ENCODE measurements at regions not wholly inside any gene's neighbourhood (a gene's known extent, or its start where the extent isn't known, plus 50 kb on each side); places are given as distances from the start of the nearest gene placed in this dataset.

DNA sequence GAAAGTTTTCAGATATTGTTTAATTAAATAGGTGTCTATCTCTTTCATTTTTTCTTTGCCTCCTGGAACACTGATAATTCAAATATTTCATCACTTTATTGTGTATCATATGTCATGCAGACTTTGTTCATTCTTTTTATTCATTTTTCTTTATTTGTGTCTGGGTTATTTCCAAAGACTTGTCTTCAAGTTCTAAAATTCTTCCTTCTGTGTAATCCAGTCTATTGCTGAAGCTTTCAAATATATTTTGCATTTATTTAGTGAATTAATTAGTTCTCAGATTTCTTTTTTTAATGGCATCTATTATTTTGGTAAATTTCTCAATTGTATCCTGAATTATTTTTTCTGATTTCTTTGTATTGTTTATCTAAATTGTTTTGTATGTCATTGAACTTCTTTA lies 70.1 kb downstream of the ZNF330 start:
- H3K4me1 ChIP-seq (replicated peaks) = no peaks in the 10 kb centered on the region
- DNase-seq (ENCODE audit: low read depth in 1 of 2, low spot score in 2 of 2) = no peak
- no peaks in the 10 kb centered on the region for H3K36me3 ChIP-seq
- no peaks in the 10 kb centered on the region for H3K27me3 ChIP-seq (replicated peaks)
- no peak overlapping the region for H3K27ac ChIP-seq
- H3K9me3 ChIP-seq (replicated peaks) = no peaks in the 10 kb centered on the region
- no peak overlapping the region for H3K4me3 ChIP-seq

DNA sequence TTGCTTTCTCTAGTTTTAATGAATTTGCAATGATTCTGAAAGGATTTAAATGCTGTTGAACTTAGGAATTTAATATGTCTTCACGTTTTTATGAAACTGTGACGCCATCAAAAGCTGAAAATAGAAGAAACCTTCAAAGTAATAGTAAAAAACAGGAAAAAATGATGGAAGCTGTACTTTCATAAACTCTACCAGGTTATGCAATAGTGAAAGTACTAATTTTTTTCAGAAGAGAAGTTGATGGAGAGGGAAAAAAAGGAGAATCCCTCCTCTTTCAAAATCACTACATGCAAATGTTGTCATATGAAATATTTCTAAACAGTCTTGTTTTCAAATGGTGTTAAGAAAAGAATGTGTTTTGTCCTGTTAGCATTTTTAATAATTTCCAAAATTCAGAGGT lies 73.6 kb downstream of the ZNF330 start:
- H3K27me3 ChIP-seq (replicated peaks) = no peaks in the 10 kb centered on the region
- H3K4me3 ChIP-seq = no peak overlapping the region
- no peaks in the 10 kb centered on the region for H3K36me3 ChIP-seq
- DNase-seq (ENCODE audit: low read depth in 1 of 2, low spot score in 2 of 2) = no peak
- no peaks in the 10 kb centered on the region for H3K9me3 ChIP-seq (replicated peaks)
- H3K27ac ChIP-seq = no peak overlapping the region
- no peaks in the 10 kb centered on the region for H3K4me1 ChIP-seq (replicated peaks)

DNA sequence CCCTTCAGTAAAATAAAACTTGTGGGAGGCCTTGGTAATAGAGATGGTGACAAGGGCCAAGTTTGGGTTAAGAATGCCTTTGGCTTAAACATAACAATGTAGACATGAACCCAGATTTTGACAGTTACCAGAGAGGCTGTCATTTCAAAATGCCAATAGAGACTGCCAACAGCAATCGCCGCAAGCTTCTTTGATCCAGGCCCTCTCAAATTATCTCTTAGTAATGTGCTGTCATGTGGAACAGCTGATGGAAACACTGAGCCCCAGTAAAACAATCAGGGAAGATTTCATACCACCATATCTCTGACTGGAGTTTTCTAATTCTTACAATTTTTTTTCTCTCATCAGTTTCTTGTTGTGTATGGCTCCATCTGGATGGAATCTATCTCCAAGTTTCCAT lies 80.5 kb downstream of the ZNF330 start:
- Histone ChIP-seq H3K27ac (no peak overlapping the region), H3K36me3 (no peaks in the 10 kb centered on the region), H3K4me1 (replicated peaks) (no peaks in the 10 kb centered on the region), H3K4me3 (no peak overlapping the region), H3K9me3 (replicated peaks) (no peaks in the 10 kb centered on the region), H3K27me3 (replicated peaks) (no peaks in the 10 kb centered on the region)
- no peak for DNase-seq (ENCODE audit: low read depth in 1 of 2, low spot score in 2 of 2)

DNA sequence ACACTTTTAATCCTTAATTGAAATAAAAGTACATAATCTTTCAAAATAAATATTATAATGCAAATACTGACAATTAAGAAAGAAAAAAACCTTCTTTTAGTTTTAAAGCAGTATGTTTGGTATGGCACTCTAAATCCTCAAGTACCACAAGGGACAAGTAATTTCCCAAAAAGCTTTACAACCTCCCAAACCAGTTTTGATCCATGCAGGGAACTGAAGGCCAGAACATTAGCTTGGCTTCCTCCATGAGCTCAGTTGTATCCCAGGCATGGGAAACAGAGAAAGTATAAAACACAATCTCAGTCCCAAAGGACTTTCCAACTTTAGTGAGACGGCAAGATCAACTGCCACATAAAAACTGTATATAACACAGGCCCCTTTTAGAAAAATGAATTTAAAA lies 82.2 kb downstream of the ZNF330 start:
- no peaks in the 10 kb centered on the region for H3K36me3 ChIP-seq
- H3K4me3 ChIP-seq = no peak overlapping the region
- no peaks in the 10 kb centered on the region for H3K4me1 ChIP-seq (replicated peaks)
- no peaks in the 10 kb centered on the region for H3K9me3 ChIP-seq (replicated peaks)
- no peaks in the 10 kb centered on the region for H3K27me3 ChIP-seq (replicated peaks)
- H3K27ac ChIP-seq = no peak overlapping the region
- no peak for DNase-seq (ENCODE audit: low read depth in 1 of 2, low spot score in 2 of 2)

DNA sequence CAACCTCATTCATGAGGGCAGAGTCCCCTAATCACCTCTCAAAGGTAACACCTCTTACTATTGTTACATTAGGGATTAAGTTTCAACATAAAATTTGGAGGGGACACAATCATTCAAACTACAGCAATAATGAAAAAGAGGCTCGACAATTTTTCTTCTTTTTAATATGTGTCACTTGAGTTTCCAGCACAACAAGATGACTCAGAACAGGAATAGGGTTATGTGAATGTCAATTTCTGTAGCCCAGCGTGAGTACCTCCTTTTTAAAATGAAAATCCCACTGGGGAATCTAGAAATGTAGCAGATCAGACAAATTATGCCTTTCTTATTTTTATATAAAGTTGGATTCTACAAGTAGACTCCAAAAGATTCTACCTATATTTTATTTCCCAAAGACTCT lies 83.7 kb downstream of the ZNF330 start:
- no peaks in the 10 kb centered on the region for H3K36me3 ChIP-seq

DNA sequence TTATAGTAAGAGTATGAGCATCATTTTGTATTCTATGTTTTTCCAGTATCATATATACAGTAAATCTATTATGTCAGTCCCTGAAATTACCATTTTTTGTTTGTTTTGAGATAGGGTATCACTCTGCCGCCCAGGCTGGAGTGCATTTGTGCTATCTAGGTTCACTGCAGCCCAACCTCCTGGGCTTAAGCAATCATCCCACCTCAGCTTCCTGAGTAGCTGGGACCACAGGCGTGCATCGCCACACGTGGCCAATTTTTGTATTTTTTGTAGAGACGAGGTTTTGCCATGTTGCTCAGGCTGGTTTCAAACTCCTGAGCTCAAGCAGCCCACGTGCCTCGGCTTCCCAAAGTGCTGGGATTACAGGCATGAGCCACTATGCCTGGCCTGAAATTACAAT lies 85.6 kb downstream of the ZNF330 start:
- H3K27me3 ChIP-seq (replicated peaks) = no peaks in the 10 kb centered on the region
- no peaks in the 10 kb centered on the region for H3K4me1 ChIP-seq (replicated peaks)
- no peak for DNase-seq (ENCODE audit: low read depth in 1 of 2, low spot score in 2 of 2)
- H3K4me3 ChIP-seq = no peak overlapping the region
- H3K36me3 ChIP-seq = no peaks in the 10 kb centered on the region
- no peaks in the 10 kb centered on the region for H3K9me3 ChIP-seq (replicated peaks)
- no peak overlapping the region for H3K27ac ChIP-seq

More for the DNA sequence above, 83.7 kb downstream of the ZNF330 start:
- no peak for DNase-seq (ENCODE audit: low read depth in 1 of 2, low spot score in 2 of 2)
- H3K4me3 ChIP-seq = no peak overlapping the region
- H3K9me3 ChIP-seq (replicated peaks) = no peaks in the 10 kb centered on the region
- no peak overlapping the region for H3K27ac ChIP-seq
- no peaks in the 10 kb centered on the region for H3K27me3 ChIP-seq (replicated peaks)
- H3K4me1 ChIP-seq (replicated peaks) = no peaks in the 10 kb centered on the region

DNA sequence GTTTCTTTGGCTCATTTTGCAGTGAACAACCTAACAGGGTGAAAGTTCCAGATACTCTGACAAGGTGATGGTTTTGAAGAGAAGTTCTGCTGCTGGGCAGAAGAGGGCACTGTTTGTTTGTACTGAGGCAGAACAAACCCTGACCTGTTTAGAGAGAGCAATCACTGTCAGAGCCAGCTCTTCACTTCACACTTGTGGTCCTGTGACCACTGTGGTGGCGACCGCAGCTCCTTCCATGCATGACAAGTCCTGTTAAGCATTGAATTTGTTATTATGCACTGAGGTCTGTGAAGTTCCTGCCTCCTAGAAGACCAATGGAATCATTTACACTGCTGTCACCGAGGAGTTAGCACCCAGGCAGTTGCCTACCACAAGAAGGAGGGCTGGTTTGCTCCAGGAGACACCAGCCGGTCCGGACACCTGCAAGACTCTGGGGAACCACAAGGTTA lies 86.6 kb downstream of the ZNF330 start:
- Histone ChIP-seq H3K27ac (no peak overlapping the region), H3K4me3 (no peak overlapping the region), H3K9me3 (replicated peaks) (no peaks in the 10 kb centered on the region), H3K36me3 (no peaks in the 10 kb centered on the region), H3K27me3 (replicated peaks) (no peaks in the 10 kb centered on the region), H3K4me1 (replicated peaks) (no peaks in the 10 kb centered on the region)
- peak; percentile 50 to 52 for DNase-seq (ENCODE audit: low read depth in 1 of 2, low spot score in 2 of 2)

DNA sequence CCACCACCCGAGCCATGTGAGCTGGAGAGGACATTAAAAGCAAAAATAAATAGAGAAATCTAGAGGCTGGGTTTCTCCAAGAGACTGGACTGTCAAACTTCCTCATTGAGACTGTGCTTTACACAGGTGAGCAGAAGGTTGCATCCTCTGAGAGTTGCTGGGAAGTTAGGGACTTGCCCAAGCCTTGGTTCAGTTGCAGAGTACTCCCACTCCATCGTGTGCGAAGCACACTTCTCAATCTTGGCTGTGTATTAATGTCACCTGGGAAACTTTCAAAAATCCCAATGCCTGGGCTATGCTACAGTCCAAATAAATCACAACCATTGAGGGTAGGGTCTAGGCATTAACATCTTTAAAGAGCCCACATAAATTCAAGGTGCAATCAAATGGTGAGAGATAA lies 89.2 kb downstream of the ZNF330 start:
- H3K4me3 ChIP-seq = no peak overlapping the region
- H3K9me3 ChIP-seq (replicated peaks) = no peaks in the 10 kb centered on the region
- no peaks in the 10 kb centered on the region for H3K36me3 ChIP-seq
- no peak for DNase-seq (ENCODE audit: low read depth in 1 of 2, low spot score in 2 of 2)
- no peaks in the 10 kb centered on the region for H3K4me1 ChIP-seq (replicated peaks)
- no peak overlapping the region for H3K27ac ChIP-seq
- H3K27me3 ChIP-seq (replicated peaks) = 0 out of 2 replicates have a peak, but pooled peaks cover 3% of the 10 kb centered on the region

DNA sequence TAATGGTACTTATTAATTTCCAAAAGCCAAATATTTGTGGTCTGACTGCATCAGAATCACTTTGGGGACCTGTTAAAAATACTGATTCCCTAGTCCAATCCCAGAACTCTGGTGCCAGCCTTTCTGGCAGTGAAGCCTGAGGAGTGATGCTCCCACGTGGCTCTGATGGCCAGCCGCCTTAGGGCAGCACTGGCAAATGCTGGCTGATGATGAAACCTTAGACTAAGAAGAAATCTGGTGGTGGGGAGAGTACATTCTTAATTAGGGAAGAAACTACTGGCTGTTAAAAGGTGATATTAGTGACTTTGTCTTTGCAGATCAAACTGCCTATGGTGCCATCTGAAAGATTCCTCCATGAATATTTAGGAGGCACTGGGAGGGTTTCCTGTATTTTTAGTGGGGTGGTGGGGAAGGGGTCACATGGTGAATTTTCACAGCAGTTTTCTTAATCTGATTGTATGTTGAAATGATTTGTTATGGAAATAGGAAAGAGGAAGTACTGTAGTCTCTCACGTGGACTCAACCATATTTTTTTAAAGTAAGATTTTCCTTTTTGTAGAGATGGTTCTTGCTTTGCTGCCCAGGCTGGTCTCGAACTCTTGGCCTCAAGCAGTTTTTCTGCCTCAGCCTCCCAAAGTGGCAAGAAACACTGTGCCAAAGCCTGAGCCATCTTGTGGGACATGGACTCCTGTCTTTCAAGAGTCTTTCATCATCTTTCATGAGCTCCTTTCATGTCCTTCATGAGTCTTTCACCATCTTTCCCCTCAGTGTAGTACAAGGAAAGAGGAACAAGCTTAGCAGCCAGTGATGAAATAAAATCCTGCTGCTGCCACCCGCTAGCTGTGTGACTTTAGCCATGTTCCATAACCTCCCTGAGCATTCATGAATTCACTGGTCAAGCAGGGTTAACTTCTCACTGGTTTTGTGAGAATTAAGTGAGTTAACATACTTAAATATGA lies 90.8 kb downstream of the ZNF330 start:
- H3K4me1 ChIP-seq (replicated peaks) = no peaks in the 10 kb centered on the region
- no peak overlapping the region for H3K27ac ChIP-seq
- H3K4me3 ChIP-seq = no peak overlapping the region
- no peak for DNase-seq (ENCODE audit: low read depth in 1 of 2, low spot score in 2 of 2)
- H3K36me3 ChIP-seq = no peaks in the 10 kb centered on the region
- H3K27me3 ChIP-seq (replicated peaks) = 0 out of 2 replicates have a peak, but pooled peaks cover 3% of the 10 kb centered on the region
- no peaks in the 10 kb centered on the region for H3K9me3 ChIP-seq (replicated peaks)

DNA sequence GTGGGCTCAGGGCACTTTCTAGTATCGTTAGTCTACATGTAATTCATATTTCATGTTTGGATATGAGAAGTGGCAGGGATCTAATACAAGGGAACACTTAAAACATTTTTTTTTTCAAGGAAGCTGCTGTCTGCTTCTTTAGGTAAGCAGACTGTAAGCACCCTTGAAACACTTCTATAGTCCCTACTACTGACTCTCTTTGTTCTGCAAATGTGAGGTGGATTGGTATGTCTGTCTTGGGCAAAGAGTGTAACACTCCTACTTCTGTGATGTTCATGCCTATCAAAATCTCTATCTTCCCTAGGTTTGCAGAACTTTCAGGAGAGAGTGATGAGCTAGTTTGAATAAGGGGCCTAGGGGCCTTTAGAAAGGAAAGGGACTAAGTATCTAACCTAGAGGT lies 93.9 kb downstream of the ZNF330 start:
- Histone ChIP-seq H3K27ac (no peak overlapping the region), H3K9me3 (replicated peaks) (no peaks in the 10 kb centered on the region), H3K27me3 (replicated peaks) (peaks cover 3% of the 10 kb centered on the region; the same call in 1 of the 2 replicates), H3K4me1 (replicated peaks) (no peaks in the 10 kb centered on the region), H3K36me3 (no peaks in the 10 kb centered on the region), H3K4me3 (no peak overlapping the region)
- DNase-seq (ENCODE audit: low read depth in 1 of 2, low spot score in 2 of 2) = no peak

DNA sequence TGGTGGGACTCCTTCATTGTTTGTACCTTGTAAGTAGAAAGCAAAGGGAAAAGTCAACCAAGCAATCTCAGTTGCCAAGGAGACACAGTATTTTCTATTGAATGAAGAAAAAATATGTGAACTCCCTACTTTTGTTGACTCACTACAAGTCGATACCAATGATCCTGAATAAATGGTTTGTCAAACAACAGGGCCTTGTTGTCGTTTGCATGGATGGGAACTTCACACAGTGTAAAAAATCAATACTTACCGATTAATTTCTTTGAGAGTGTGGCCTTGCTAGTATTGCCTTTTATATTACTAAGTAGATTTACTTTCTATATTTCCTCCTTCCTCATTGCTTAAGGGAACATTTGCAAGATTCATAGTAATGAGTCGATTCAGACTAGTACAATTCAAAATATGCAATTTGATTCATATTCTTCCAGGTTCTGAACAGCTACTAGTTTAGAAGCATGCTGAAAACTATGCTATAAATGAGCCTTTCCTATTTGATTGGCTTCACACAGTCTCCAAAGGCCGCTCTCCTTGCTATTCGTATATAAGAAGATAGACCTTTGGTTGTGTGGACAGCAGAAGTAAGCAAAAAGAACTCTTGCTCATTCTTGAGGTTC lies 108.0 kb downstream of the ZNF330 start:
- no peaks in the 10 kb centered on the region for H3K9me3 ChIP-seq (replicated peaks)
- no peak for DNase-seq (ENCODE audit: low read depth in 1 of 2, low spot score in 2 of 2)
- H3K27ac ChIP-seq = no peak overlapping the region
- no peaks in the 10 kb centered on the region for H3K4me1 ChIP-seq (replicated peaks)
- H3K4me3 ChIP-seq = no peak overlapping the region
- H3K36me3 ChIP-seq = no peaks in the 10 kb centered on the region
- H3K27me3 ChIP-seq (replicated peaks) = 0 out of 2 replicates have a peak, but pooled peaks cover 9% of the 10 kb centered on the region

DNA sequence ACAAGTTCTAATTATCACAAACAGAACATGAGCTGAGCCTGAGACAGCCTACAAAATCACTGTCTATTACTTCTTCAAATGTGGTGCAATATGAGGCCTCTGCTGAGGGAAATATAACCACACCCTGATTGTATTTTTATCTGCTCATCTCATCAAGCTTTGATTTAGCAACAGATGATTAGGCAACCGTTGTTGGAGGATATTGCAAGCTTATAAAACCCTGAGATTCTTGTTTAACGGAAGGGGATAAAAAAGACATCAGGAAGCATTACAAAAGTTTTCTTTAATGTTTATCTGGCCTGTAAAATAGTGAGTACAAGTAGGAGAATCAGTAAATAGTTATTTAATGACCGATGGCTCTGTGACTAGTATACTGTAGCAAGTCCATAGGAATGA lies 108.5 kb downstream of the ZNF330 start:
- H3K27ac ChIP-seq = no peak overlapping the region

DNA sequence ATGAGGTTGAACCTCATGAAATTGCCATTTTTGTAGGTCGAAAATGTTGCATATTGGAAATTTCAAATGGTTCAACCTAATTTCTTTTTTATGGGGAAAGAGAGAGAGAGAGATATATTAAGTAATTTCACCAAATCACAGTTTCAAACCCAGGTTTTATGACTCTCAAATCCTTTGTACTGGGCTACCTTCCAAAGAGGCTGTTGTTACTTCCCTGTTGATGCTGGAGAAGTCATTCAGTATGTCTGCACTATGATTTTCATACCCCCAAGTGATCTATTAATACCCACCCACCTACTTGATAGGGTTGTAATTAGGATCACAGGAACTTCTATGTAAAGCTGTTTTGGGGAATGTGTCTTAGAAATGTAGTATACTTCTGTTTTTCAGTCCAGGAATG lies 109.9 kb downstream of the ZNF330 start:
- H3K4me1 ChIP-seq (replicated peaks) = no peaks in the 10 kb centered on the region
- no peak overlapping the region for H3K4me3 ChIP-seq
- DNase-seq (ENCODE audit: low read depth in 1 of 2, low spot score in 2 of 2) = no peak
- H3K36me3 ChIP-seq = no peaks in the 10 kb centered on the region
- 0 out of 2 replicates have a peak, but pooled peaks cover 9% of the 10 kb centered on the region for H3K27me3 ChIP-seq (replicated peaks)
- H3K9me3 ChIP-seq (replicated peaks) = no peaks in the 10 kb centered on the region
- H3K27ac ChIP-seq = no peak overlapping the region

More for the DNA sequence above, 108.5 kb downstream of the ZNF330 start:
- Histone ChIP-seq H3K9me3 (replicated peaks) (no peaks in the 10 kb centered on the region), H3K36me3 (no peaks in the 10 kb centered on the region), H3K27me3 (replicated peaks) (0 out of 2 replicates have a peak, but pooled peaks cover 9% of the 10 kb centered on the region), H3K4me3 (no peak overlapping the region), H3K4me1 (replicated peaks) (no peaks in the 10 kb centered on the region)
- no peak for DNase-seq (ENCODE audit: low read depth in 1 of 2, low spot score in 2 of 2)

Data from SJSA1 (cell line).